ENCODE measurements at regions not wholly inside any gene's neighbourhood (a gene's known extent, or its start where the extent isn't known, plus 50 kb on each side); places are given as distances from the start of the nearest gene placed in this dataset.

- H3K4me3 ChIP-seq (ENCODE audit: control insufficient read depth, low read depth, low read length) = no peak overlapping the region
- DNase-seq (ENCODE audit: low read depth) = no peak
- TF ChIP-seq, protein P1, sequence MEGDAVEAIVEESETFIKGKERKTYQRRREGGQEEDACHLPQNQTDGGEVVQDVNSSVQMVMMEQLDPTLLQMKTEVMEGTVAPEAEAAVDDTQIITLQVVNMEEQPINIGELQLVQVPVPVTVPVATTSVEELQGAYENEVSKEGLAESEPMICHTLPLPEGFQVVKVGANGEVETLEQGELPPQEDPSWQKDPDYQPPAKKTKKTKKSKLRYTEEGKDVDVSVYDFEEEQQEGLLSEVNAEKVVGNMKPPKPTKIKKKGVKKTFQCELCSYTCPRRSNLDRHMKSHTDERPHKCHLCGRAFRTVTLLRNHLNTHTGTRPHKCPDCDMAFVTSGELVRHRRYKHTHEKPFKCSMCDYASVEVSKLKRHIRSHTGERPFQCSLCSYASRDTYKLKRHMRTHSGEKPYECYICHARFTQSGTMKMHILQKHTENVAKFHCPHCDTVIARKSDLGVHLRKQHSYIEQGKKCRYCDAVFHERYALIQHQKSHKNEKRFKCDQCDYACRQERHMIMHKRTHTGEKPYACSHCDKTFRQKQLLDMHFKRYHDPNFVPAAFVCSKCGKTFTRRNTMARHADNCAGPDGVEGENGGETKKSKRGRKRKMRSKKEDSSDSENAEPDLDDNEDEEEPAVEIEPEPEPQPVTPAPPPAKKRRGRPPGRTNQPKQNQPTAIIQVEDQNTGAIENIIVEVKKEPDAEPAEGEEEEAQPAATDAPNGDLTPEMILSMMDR (IDR thresholded peaks at IDR 0.05; ENCODE audit: control insufficient read depth, insufficient read depth, low read depth, low read length, missing control alignments) = no peak
These were observed 86.4 kb upstream of the SPRED2 start for GRCh38 chr2:65518751-65519150.

GRCh38 chr2:65514555-65515195 is 82.3 kb upstream of the SPRED2 start:
- no peak overlapping the region for H3K4me3 ChIP-seq (ENCODE audit: control insufficient read depth, low read depth, low read length)
- DNase-seq (ENCODE audit: low read depth) = no peak
- TF ChIP-seq, protein P1 (IDR thresholded peaks at IDR 0.05; ENCODE audit: control insufficient read depth, insufficient read depth, low read depth, low read length, missing control alignments) = no peak

GRCh38 chr2:65512783-65513182 is 80.4 kb upstream of the SPRED2 start:
- DNase-seq (ENCODE audit: low read depth) = no peak
- H3K4me3 ChIP-seq (ENCODE audit: control insufficient read depth, low read depth, low read length) = no peak overlapping the region
- TF ChIP-seq, protein P1 (IDR thresholded peaks at IDR 0.05; ENCODE audit: control insufficient read depth, insufficient read depth, low read depth, low read length, missing control alignments) = no peak

- no peak overlapping the region for H3K4me3 ChIP-seq (ENCODE audit: control insufficient read depth, low read depth, low read length)
- TF ChIP-seq, protein P1 (IDR thresholded peaks at IDR 0.05; ENCODE audit: control insufficient read depth, insufficient read depth, low read depth, low read length, missing control alignments) = no peak
- no peak for DNase-seq (ENCODE audit: low read depth)
These were observed 78.9 kb upstream of the SPRED2 start for GRCh38 chr2:65511306-65511705.

GRCh38 chr2:65508225-65508624 is 75.8 kb upstream of the SPRED2 start:
- no peak for DNase-seq (ENCODE audit: low read depth)
- TF ChIP-seq, protein P1 (IDR thresholded peaks at IDR 0.05; ENCODE audit: control insufficient read depth, insufficient read depth, low read depth, low read length, missing control alignments) = no peak
- H3K4me3 ChIP-seq (ENCODE audit: control insufficient read depth, low read depth, low read length) = no peak overlapping the region

GRCh38 chr2:65507102-65508069 is 75.0 kb upstream of the SPRED2 start:
- no peak for DNase-seq (ENCODE audit: low read depth)
- TF ChIP-seq, protein P1 (IDR thresholded peaks at IDR 0.05; ENCODE audit: control insufficient read depth, insufficient read depth, low read depth, low read length, missing control alignments) = no peak
- H3K4me3 ChIP-seq (ENCODE audit: control insufficient read depth, low read depth, low read length) = no peak overlapping the region
